ENCODE measurements at regions not wholly inside any gene's neighbourhood (a gene's known extent, or its start where the extent isn't known, plus 50 kb on each side); places are given as distances from the start of the nearest gene placed in this dataset.

GRCh38 chr5:33008751-33009418, 297.8 kb downstream of the NPR3 start:
- Mint-ChIP-seq H3K4me3 (ENCODE audit: unreplicated experiment) (no peak overlapping the region), H3K9me3 (ENCODE audit: low read depth) (peaks cover 11% of the 10 kb centered on the region), H3K4me1 (ENCODE audit: low read depth) (peaks cover 22% of the 10 kb centered on the region), H3K27ac (ENCODE audit: unreplicated experiment) (no peak overlapping the region), H3K27me3 (ENCODE audit: low read depth) (no peaks in the 10 kb centered on the region), H3K36me3 (ENCODE audit: low read depth) (peaks cover 4% of the 10 kb centered on the region)
- DNase-seq (ENCODE audit: low spot score) = no peak
- TF ChIP-seq CTCF (IDR thresholded peaks at IDR 0.05) = no peak

GRCh38 chr5:33010846-33011245, 299.7 kb downstream of the NPR3 start:
- H3K4me3 Mint-ChIP-seq (ENCODE audit: unreplicated experiment) = no peak overlapping the region
- peaks cover 25% of the 10 kb centered on the region for H3K4me1 Mint-ChIP-seq (ENCODE audit: low read depth)
- no peak for TF ChIP-seq CTCF (IDR thresholded peaks at IDR 0.05)
- H3K36me3 Mint-ChIP-seq (ENCODE audit: low read depth) = peaks cover 13% of the 10 kb centered on the region
- H3K27ac Mint-ChIP-seq (ENCODE audit: unreplicated experiment) = peak overlapping the region; percentile 78
- H3K9me3 Mint-ChIP-seq (ENCODE audit: low read depth) = peaks cover 14% of the 10 kb centered on the region
- no peak for DNase-seq (ENCODE audit: low spot score)
- H3K27me3 Mint-ChIP-seq (ENCODE audit: low read depth) = no peaks in the 10 kb centered on the region

- Mint-ChIP-seq H3K27me3 (ENCODE audit: low read depth) (no peaks in the 10 kb centered on the region), H3K4me3 (ENCODE audit: unreplicated experiment) (no peak overlapping the region), H3K27ac (ENCODE audit: unreplicated experiment) (no peak overlapping the region), H3K36me3 (ENCODE audit: low read depth) (peaks cover 13% of the 10 kb centered on the region), H3K4me1 (ENCODE audit: low read depth) (peaks cover 25% of the 10 kb centered on the region), H3K9me3 (ENCODE audit: low read depth) (peaks cover 18% of the 10 kb centered on the region)
- no peak for DNase-seq (ENCODE audit: low spot score)
- no peak for TF ChIP-seq CTCF (IDR thresholded peaks at IDR 0.05)
These were observed 300.7 kb downstream of the NPR3 start for GRCh38 chr5:33011801-33012200.

- no peak for DNase-seq (ENCODE audit: low spot score)
- no peak for TF ChIP-seq CTCF (IDR thresholded peaks at IDR 0.05)
- H3K4me3 Mint-ChIP-seq (ENCODE audit: unreplicated experiment) = no peak overlapping the region
- no peaks in the 10 kb centered on the region for H3K27me3 Mint-ChIP-seq (ENCODE audit: low read depth)
- H3K4me1 Mint-ChIP-seq (ENCODE audit: low read depth) = peaks cover 16% of the 10 kb centered on the region
- H3K27ac Mint-ChIP-seq (ENCODE audit: unreplicated experiment) = no peak overlapping the region
- H3K36me3 Mint-ChIP-seq (ENCODE audit: low read depth) = peaks cover 3% of the 10 kb centered on the region
- peaks cover 9% of the 10 kb centered on the region for H3K9me3 Mint-ChIP-seq (ENCODE audit: low read depth)
These were observed 312.5 kb downstream of the NPR3 start for GRCh38 chr5:33023649-33024048.

GRCh38 chr5:33032271-33033070, 321.4 kb downstream of the NPR3 start:
- DNase-seq (ENCODE audit: low spot score) = no peak
- peaks cover 5% of the 10 kb centered on the region for H3K36me3 Mint-ChIP-seq (ENCODE audit: low read depth)
- no peak for TF ChIP-seq CTCF (IDR thresholded peaks at IDR 0.05)
- H3K9me3 Mint-ChIP-seq (ENCODE audit: low read depth) = peaks cover 16% of the 10 kb centered on the region
- no peaks in the 10 kb centered on the region for H3K27me3 Mint-ChIP-seq (ENCODE audit: low read depth)
- H3K27ac Mint-ChIP-seq (ENCODE audit: unreplicated experiment) = peak overlapping the region; percentile 89
- H3K4me3 Mint-ChIP-seq (ENCODE audit: unreplicated experiment) = peak overlapping the region; percentile 14
- H3K4me1 Mint-ChIP-seq (ENCODE audit: low read depth) = peaks cover 51% of the 10 kb centered on the region
